Small intestine (tissue), 7 donors: ENCODE measurements at regions not wholly inside any gene's neighbourhood (a gene's known extent, or its start where the extent isn't known, plus 50 kb on each side); places are given as distances from the start of the nearest gene placed in this dataset.
A peak's percentile ranks its signal among the peaks of the same experiment; 100 is the strongest.

ENCODE experiments used
- DNase-seq, 2 donors: peaks; one replicate each; pipeline versions ENCODE4 v3.0.0 to v3.0.0-alpha.2; 2013
- FAIRE-seq: peaks from 2 replicates; lab custom pipeline; 2012; peaks lifted over from hg19 to GRCh38; lab: Jason Lieb, UNC
- H3K27ac ChIP-seq, 3 donors: one replicate each; pipeline ENCODE4 v1.5.1; 2013; ENCODE audit warnings: low read length in 2 of 3, mild to moderate bottlenecking in 2 of 3, control low read depth in 1 of 3, inconsistent platforms in 1 of 3, low read depth in 1 of 3, moderate library complexity in 1 of 3
- H3K27me3 ChIP-seq, 3 donors: one replicate each; pipeline ENCODE4 v1.6.1; 2013; ENCODE audit warnings: low read length in 3 of 3, inconsistent platforms in 1 of 3; ENCODE audit not compliant: control insufficient read depth in 3 of 3, insufficient read depth in 3 of 3
- H3K36me3 ChIP-seq, 3 donors: one replicate each; pipeline ENCODE4 v1.6.1; 2013; ENCODE audit warnings: low read length in 3 of 3, inconsistent platforms in 1 of 3, low read depth in 1 of 3, mild to moderate bottlenecking in 1 of 3, moderate library complexity in 1 of 3; ENCODE audit not compliant: control insufficient read depth in 3 of 3, insufficient read depth in 2 of 3
- H3K4me1 ChIP-seq, 3 donors: one replicate each; pipeline ENCODE4 v1.6.1; 2013; ENCODE audit warnings: low read length in 2 of 3, inconsistent platforms in 1 of 3, low read depth in 1 of 3, mild to moderate bottlenecking in 1 of 3, moderate library complexity in 1 of 3; ENCODE audit not compliant: control insufficient read depth in 3 of 3, insufficient read depth in 2 of 3
- H3K4me3 ChIP-seq, 3 donors: one replicate each; pipeline ENCODE4 v1.5.1; 2013; ENCODE audit warnings: low read length in 3 of 3, control low read depth in 1 of 3, inconsistent platforms in 1 of 3, low read depth in 1 of 3, mild to moderate bottlenecking in 1 of 3, moderate library complexity in 1 of 3
- H3K9me3 ChIP-seq, 2 donors: one replicate each; pipeline ENCODE4 v1.6.1; 2013; ENCODE audit warnings: low read depth in 1 of 2, low read length in 1 of 2; ENCODE audit not compliant: control insufficient read depth in 2 of 2, insufficient read depth in 1 of 2
- WGBS, 3 donors: extraction: QIAGEN DNeasy Blood & Tissue Kit; methylation state at CpG; one replicate each; pipeline ENCODE4 v1.1.7; 2013; 5-methylcytosine and 5-hydroxymethylcytosine counted together
- donor health status: healthy with polysubstance abuse.
- donor health status: control.
- donor health status: control.
- donor health status: Bipolar disorder and iron deficiency.
- donor health status: healthy.

GRCh38 chr3:165133188-165133899 lies 55.0 kb upstream of the SI start:
- FAIRE-seq: peak; percentile 89
- Histone ChIP-seq H3K27ac (peak overlapping the region in 2 of 3 donors; percentile 55 to 80), H3K9me3 (peaks cover 0 to 4% of the 10 kb centered on the region in 2 donors)

GRCh38 chr3:165130708-165131107 lies 52.4 kb upstream of the SI start:
- FAIRE-seq: no peak

More at GRCh38 chr3:165133188-165133899, 55.0 kb upstream of the SI start:
- no peak overlapping the region for H3K4me3 ChIP-seq
- WGBS, 3 donors: 20 to 77% (median 55%) methylated on average over 1 of the region's 1 CpG
- DNase-seq: peak; percentile 68 to 77
- H3K27me3 ChIP-seq: no peaks in the 10 kb centered on the region
- no peaks in the 10 kb centered on the region for H3K36me3 ChIP-seq
- peaks cover 0 to 30% (median 8%) of the 10 kb centered on the region in 3 donors for H3K4me1 ChIP-seq

GRCh38 chr3:165128544-165128943 lies 50.2 kb upstream of the SI start:
- H3K4me3 ChIP-seq: no peak overlapping the region
- peaks cover 0 to 26% (median 8%) of the 10 kb centered on the region in 3 donors for H3K4me1 ChIP-seq
- H3K27me3 ChIP-seq: no peaks in the 10 kb centered on the region
- 17 to 28% (median 26%) methylated on average over 1 of the region's 1 CpG for WGBS, 3 donors
- peak overlapping the region in 1 of 3 donors; percentile 75 for H3K27ac ChIP-seq
- FAIRE-seq (no peak), DNase-seq (peak in 1 of 2 donors; percentile 24)
- peaks cover 0 to 2% of the 10 kb centered on the region in 2 donors for H3K9me3 ChIP-seq
- no peaks in the 10 kb centered on the region for H3K36me3 ChIP-seq

More at GRCh38 chr3:165130708-165131107, 52.4 kb upstream of the SI start:
- Histone ChIP-seq H3K9me3 (peaks cover 0 to 2% of the 10 kb centered on the region in 2 donors), H3K27me3 (no peaks in the 10 kb centered on the region), H3K4me1 (peaks cover 0 to 31% (median 8%) of the 10 kb centered on the region in 3 donors), H3K36me3 (no peaks in the 10 kb centered on the region), H3K27ac (peak overlapping the region in 1 of 3 donors; percentile 75), H3K4me3 (no peak overlapping the region)
- 10 to 35% (median 24%) methylated on average over 2 of the region's 2 CpGs for WGBS, 3 donors
- peak; percentile 68 to 85 for DNase-seq
